ENCODE measurements at regions not wholly inside any gene's neighbourhood (a gene's known extent, or its start where the extent isn't known, plus 50 kb on each side); places are given as distances from the start of the nearest gene placed in this dataset.

DNA sequence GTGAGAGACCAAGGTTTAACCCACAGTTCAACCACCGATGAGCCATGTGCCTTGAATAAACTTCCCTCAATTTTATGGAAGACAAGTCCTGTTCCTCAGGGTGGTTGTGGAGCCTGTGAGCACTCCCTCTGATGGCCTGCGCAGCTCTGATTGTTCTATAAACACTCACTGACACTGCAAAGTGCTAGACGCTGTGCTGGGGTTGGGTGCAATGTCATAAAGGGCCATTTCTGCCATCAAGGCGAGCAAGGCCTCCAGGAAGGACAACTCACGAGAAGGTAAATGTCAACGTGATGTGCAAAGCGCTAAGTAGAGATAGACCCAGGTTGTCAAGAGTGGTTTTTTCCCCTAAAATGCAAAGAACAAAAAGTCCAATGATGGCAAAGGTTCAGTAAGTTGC, 75.7 kb upstream of the SYT6 start:
- TF ChIP-seq CTCF (IDR thresholded peaks at IDR 0.05), result no peak
- TF ChIP-seq POLR2A (IDR thresholded peaks at IDR 0.05), result no peak

Measured in adrenal gland (tissue), 5 donors.